NCI-H1105 treated with DMSO at 0.1 percent for 48 hours (cell line): ENCODE measurements at regions not wholly inside any gene's neighbourhood (a gene's known extent, or its start where the extent isn't known, plus 50 kb on each side); places are given as distances from the start of the nearest gene placed in this dataset.
"Not testable (repeated sequence)": the region's sequence is repeated elsewhere in the genome, so short reads cannot be mapped to it uniquely, and the experiment has no call there.

Experiments used
- DNase-seq: peaks from one replicate; lab custom pipeline; 2025; lab: John Stamatoyannopoulos, UW

GRCh38 chr18:70419526-70419925 is 130.7 kb downstream of the SOCS6 start:
- no peak for DNase-seq

DNA sequence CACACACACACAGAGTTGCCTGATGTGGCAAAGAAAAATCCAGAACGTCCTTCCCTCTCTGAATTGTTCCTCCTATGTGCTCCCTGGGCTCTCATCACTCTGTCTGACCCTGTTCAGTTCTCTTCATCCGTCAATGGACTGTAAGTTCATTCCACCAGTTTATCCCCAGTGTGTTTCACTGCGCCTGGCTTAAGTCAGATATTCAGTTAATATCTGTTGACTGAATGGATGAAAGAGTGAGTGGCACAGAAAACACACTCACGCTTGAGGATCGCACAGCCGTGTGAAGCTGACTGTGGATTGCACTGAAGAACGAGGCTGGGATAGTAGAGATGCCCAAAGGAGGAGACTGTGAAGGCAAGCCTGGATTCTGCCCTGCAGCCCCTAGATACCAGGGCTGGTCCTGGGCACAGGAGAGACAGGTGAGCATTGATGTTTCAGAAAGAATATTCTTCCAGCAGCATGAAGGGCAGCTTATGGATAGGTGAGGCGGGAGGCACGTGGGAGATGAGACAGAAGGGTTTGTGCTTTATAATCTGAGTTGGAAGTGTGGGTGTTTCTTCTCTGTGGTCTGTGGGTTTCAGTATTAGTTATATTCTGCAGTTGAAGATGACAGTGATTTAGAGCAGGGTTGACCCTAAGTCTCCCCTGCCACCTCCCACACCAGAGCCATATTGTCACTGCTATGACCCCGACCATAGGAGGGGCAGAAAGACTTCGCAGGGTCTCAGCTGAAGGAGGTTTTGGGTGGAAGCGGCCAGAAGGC is 129.9 kb downstream of the SOCS6 start:
- no peak for DNase-seq

DNA sequence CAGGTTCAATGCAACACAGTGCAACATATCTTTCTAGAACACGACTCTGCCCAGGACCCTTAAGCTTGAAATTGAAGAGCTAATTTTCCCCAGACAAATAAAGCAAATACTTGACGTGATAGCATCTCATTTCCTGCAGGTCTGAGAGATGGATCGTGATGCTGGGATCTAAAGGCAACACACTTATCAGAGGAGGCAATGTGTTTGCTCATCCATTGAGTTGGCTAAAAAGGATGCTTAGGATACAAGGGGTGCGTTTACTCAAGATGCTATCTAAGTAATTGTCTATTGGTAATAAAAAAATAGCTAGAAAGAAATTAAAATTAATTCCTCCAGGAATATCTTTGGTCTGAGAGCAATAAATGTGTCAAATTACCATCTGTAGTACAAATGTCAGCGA is 129.0 kb downstream of the SOCS6 start:
- DNase-seq, result peak; percentile 88

- DNase-seq, result no peak
Measured at GRCh38 chr18:70416496-70416895, 127.7 kb downstream of the SOCS6 start.

GRCh38 chr18:70415823-70416488 is 127.1 kb downstream of the SOCS6 start:
- no peak for DNase-seq

GRCh38 chr18:70414315-70414900 is 125.6 kb downstream of the SOCS6 start:
- no peak for DNase-seq

- DNase-seq, result no peak
Measured at GRCh38 chr18:70413455-70413854, 124.6 kb downstream of the SOCS6 start.

DNA sequence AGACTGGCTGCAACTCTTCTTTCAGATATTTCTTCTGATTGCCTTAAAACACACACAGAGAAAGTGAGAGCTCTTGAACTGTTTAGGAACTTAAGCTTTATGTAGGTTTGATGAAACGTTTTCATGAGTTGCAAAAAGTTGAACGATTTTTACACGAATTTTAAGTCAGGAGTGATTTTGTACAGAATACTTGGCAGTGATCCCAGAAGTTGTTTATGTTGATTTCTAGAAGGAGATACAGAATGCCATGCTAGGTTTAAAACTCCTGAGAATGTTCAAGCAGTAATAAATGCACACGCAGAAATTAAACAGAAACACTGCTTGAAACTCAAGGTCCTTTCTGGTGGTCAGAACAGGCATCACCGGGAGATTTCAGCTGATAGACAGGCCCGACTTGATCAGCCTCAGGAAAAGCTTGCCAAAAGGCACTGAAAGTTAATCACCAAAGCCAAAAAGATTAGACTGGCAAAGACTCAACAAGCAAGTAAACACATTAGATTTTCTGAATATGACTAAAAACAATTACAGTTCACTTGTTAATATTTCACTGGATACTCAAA is 123.1 kb downstream of the SOCS6 start:
- DNase-seq, result no peak

DNA sequence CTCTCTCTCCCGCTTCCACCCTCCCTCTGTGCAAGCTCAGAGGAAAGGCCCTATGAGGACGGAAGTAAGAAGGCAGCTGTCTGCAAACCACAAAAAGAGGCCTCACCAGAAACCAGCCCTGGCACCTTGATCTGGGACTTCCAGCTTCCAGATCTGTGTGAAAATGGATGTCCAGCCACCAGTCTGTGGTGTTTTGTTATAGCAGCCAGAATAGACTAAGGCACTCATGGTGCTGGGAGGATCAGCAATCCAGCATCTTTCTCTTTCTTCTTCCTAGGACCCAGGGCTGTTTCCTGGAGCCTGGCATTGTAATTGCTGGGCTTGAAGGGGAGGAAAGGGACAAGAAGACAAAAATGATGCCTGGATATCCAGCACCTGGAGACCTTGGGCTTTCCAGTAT is 122.5 kb downstream of the SOCS6 start:
- no peak for DNase-seq

GRCh38 chr18:70405052-70405451 is 116.2 kb downstream of the SOCS6 start:
- no peak for DNase-seq

DNA sequence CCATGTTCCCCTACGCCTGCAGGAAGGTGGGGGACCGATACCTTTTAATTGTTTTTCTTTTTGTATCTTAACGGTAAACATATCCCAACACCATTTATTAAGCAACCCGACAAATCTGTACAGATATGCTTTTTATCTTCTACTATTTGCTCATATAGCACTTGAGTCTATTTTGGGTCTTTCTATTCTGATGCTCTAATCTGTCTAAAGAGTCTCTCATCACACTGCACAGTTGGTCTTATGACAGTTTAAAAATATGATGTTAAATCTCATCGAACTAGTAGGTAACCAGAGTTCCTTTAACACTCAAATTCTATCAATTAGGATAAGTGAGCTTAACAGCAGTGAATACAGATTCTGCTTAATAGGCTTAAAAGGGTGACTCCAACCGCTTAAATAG is 111.6 kb downstream of the SOCS6 start:
- no peak for DNase-seq

DNA sequence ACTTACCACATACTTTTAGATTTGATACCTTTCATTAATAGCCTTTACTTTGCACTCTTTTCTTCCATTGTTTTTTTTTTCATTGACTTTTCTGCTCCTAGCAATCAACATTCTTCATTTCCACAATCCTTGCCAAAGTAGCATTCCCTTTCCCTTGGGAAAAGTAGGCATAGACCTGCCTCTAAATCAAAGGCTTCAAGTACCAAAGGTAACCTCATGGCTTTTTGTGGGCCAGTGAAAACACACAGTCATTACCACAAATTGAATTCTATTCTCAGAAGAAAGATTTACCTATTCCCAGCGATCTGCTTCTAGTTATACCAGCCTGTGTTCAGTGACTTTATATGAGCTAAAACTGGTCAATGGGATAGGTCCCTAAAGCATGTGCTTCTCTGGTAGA is 109.2 kb downstream of the SOCS6 start:
- no peak for DNase-seq

GRCh38 chr18:70397259-70397925 is 108.5 kb downstream of the SOCS6 start:
- DNase-seq, result no peak

DNA sequence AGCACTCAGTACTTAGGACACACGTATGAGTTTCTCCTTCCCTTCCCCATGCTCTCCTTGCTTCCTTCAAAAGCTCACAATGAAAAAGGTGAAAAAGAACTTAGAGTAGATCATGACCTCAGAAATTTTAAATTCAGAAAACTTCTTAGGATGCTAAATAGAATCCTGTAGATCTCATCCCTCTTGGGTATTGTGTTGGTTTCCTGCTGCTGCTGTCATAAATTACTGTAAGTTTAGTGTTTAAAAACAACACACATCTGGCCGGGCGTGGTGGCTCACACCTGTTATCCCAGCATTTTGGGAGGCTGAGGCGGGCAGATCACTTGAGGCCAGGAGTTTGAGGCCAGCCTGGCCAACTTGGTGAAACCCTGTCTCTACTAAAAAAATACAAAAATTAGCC is 106.9 kb downstream of the SOCS6 start:
- not testable (repeated sequence) for DNase-seq

DNA sequence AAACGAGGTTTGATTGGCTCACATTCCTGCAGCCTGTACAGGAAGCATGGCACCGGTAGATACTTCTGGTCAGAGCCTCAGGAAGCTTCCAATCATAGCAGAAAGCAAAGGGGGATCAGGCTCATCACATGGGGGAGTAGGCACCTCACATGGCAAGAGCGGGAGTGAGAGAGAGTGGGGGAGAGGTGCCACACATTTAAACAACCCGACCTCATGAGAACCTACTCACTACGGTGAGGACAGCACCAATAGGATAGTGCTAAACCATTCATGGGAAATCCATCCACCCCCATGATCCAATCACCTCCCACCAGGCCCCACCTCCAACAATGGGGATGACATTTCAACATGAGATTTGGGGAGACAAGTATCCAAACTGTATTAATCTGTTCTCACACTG is 105.8 kb downstream of the SOCS6 start:
- DNase-seq, result no peak

DNA sequence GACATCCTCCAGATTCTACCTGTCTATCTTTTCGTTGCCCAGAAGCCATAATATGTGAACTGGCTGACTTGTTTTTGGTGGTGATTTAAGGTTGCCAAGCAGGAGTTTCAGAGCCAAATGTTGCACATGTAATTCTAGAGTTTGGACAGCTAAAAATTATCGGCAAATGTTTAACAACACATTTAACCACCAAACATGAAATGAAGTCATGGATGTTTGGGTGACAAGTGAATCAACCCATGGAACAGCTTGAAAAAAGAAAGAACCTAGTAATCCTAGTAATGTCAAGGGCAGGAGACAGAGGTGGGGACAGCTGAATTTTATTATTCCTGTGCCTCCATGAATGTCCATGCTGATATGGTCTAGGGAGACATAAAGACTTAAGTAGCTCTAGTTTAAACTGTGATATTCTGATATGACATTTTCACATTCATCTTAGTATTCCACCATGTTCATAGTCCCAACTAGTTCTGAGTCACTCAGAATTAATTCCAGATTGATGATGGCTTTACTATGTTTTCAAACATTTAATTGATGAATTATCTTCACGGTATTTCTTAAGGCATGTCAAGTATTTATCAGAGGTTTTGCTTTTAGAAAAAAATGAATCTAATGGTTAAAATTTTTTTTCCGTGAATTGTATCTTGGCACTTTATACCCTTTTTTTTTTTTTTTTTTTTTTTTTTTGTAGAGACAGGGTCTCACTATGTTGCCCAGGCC is 101.7 kb downstream of the SOCS6 start:
- no peak for DNase-seq

- not testable (repeated sequence) for DNase-seq
Measured at GRCh38 chr18:70389036-70389435, 100.2 kb downstream of the SOCS6 start.

GRCh38 chr18:70387027-70387426 is 98.2 kb downstream of the SOCS6 start:
- DNase-seq, result no peak

GRCh38 chr18:70386582-70386981 is 97.7 kb downstream of the SOCS6 start:
- no peak for DNase-seq

DNA sequence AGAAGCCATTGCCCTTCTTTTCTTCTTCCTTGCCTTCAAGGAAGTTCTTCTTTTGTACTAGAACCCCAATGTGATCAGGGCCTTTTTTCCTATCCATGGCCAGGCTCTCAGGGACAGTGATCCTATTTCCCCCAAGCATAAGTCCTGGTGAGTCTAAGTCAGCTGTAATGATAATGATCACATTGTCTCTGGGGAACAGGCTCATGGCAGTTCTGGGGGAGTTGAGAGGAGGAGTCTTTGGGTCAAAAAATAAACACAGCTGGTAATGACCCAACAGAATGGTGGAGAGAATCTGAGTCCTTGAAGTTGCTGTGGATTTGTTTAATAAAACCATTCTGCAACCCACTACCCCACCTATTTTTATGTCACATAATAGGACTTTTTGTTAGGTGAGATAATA is 96.6 kb downstream of the SOCS6 start:
- DNase-seq, result no peak

DNA sequence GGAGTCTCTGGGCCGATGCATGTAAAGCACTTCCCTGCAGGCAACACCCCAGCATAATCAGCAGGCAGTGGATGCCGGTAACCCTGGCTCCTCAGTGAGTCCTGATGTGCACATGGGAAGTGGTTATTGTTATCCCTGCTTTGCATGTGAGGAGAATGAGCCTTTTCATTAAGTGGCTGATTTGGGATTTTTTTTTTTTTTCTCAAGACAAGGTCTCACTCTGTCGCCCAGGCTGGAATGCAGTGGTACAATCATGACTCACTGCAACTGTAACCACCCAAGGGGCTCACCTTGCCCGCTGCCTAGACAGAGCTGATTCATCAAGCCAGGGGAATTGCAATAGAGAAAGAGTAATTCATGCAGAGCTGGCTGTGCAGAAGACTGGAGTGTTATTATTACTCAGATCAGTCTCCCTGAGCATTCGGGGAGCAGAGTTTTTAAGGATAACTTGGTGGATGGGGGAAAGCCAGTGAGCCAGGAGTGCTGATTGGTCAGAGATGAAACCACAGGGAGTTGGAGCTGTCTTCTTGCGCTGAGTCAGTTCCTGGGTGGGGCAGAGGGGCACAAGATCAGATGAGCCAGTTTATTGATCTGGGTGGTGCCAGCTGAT is 95.4 kb downstream of the SOCS6 start:
- DNase-seq, result no peak
